Testis (tissue), 2 donors: ENCODE measurements at regions not wholly inside any gene's neighbourhood (a gene's known extent, or its start where the extent isn't known, plus 50 kb on each side); places are given as distances from the start of the nearest gene placed in this dataset.
A peak's percentile ranks its signal among the peaks of the same experiment; 100 is the strongest.
"Not testable (repeated sequence)": the region's sequence is repeated elsewhere in the genome, so short reads cannot be mapped to it uniquely, and the experiment has no call there.

Experiments
- DNase-seq: peaks from one replicate; pipeline ENCODE4 v3.0.0-alpha.2; 2019
- H3K27ac ChIP-seq, 2 donors: fragments of 200-600 bp; sonication (generic); one replicate each; pipeline ENCODE4 v1.5.1; 2019
- H3K27me3 ChIP-seq: fragments of 200-600 bp; sonication (generic); one replicate; pipeline ENCODE4 v1.5.1; 2019
- H3K36me3 ChIP-seq: fragments of 200-600 bp; sonication (generic); one replicate; pipeline ENCODE4 v1.5.1; 2017; ENCODE audit warnings: low read depth; ENCODE audit errors: missing control alignments
- H3K4me1 ChIP-seq: fragments of 200-600 bp; sonication (generic); one replicate; pipeline ENCODE4 v1.5.1; 2019
- H3K4me3 ChIP-seq, 2 donors: fragments of 200-600 bp; sonication (generic); one replicate each; pipeline ENCODE4 v1.5.1; 2017 to 2019
- H3K9me3 ChIP-seq: fragments of 200-600 bp; sonication (generic); one replicate; pipeline ENCODE4 v1.5.1; 2017
- CTCF ChIP-seq, 3 experiments: fragments of 450-650 bp in 2 of 3; fragments of 200-600 bp in 1 of 3; sonication (generic) in 1 of 3; IDR thresholded peaks; one replicate each; pipeline ENCODE4 v1.5.1; 2016 to 2019; ENCODE audit warnings: antibody characterized with exemption in 3 of 3, mild to moderate bottlenecking in 2 of 3, moderate library complexity in 1 of 3
- POLR2A ChIP-seq: fragments of 450-650 bp; IDR thresholded peaks from one replicate; pipeline ENCODE4 v1.6.1; 2017; ENCODE audit warnings: antibody characterized with exemption, mild to moderate bottlenecking, moderate library complexity
- WGBS, 2 donors: methylation state at CpG; one replicate each; pipeline ENCODE4 v1.1.5; 2018; 5-methylcytosine and 5-hydroxymethylcytosine counted together
- intact Hi-C: fragments of 100-400 bp; cut with DNase I; formaldehyde crosslinking; loops from one replicate; pipeline ENCODE4 v1.15.1; 2023; ENCODE audit warnings: low total_unique reads

- no peak overlapping the region for H3K4me3 ChIP-seq
- H3K27me3 ChIP-seq, result no peaks in the 10 kb centered on the region
- no peak overlapping the region for H3K27ac ChIP-seq
- H3K9me3 ChIP-seq, result no peaks in the 10 kb centered on the region
- H3K36me3 ChIP-seq, result no peaks in the 10 kb centered on the region
- intact Hi-C loops, result no loop called here
- no peaks in the 10 kb centered on the region for H3K4me1 ChIP-seq
- no peak for DNase-seq
- TF ChIP-seq CTCF (IDR thresholded peaks at IDR 0.05) (no peak), POLR2A (no peak)
- 80 to 87% methylated on average over 2 of the region's 2 CpGs for WGBS, 2 donors
Observed at GRCh38 chr6:85913001-85913400, 270.3 kb upstream of the SYNCRIP start.

GRCh38 chr6:85912582-85912981, 269.9 kb upstream of the SYNCRIP start:
- Histone ChIP-seq H3K4me3 (no peak overlapping the region), H3K4me1 (no peaks in the 10 kb centered on the region), H3K36me3 (no peaks in the 10 kb centered on the region), H3K27ac (no peak overlapping the region), H3K27me3 (no peaks in the 10 kb centered on the region), H3K9me3 (no peaks in the 10 kb centered on the region)
- WGBS, 2 donors, result 87 to 93% methylated on average over 3 of the region's 3 CpGs
- no peak for TF ChIP-seq POLR2A
- TF ChIP-seq CTCF (IDR thresholded peaks at IDR 0.05), result no peak
- intact Hi-C loops, result no loop called here
- DNase-seq, result no peak

GRCh38 chr6:85911067-85911466, 268.4 kb upstream of the SYNCRIP start:
- intact Hi-C loops, result no loop called here
- DNase-seq, result peak; percentile 14
- WGBS, 2 donors, result 62 to 70% methylated on average over 8 to 9 of the region's 9 CpGs

GRCh38 chr6:85908120-85908519, 265.4 kb upstream of the SYNCRIP start:
- H3K4me1 ChIP-seq, H3K9me3 ChIP-seq, H3K4me3 ChIP-seq, H3K36me3 ChIP-seq, DNase-seq, intact Hi-C loops, H3K27me3 ChIP-seq, H3K27ac ChIP-seq: not testable (repeated sequence)
- 92% methylated on average over 4 of the region's 4 CpGs; no CpG with 5 or more reads in 1 of the 2 donors for WGBS, 2 donors

More at GRCh38 chr6:85911067-85911466, 268.4 kb upstream of the SYNCRIP start:
- Histone ChIP-seq H3K27me3 (no peaks in the 10 kb centered on the region), H3K27ac (no peak overlapping the region), H3K4me3 (peak overlapping the region in 1 of 2 donors; percentile 34), H3K36me3 (no peaks in the 10 kb centered on the region), H3K9me3 (no peaks in the 10 kb centered on the region), H3K4me1 (no peaks in the 10 kb centered on the region)
- TF ChIP-seq POLR2A (no peak), CTCF (IDR thresholded peaks at IDR 0.05) (no peak)

GRCh38 chr6:85892346-85892745, 249.7 kb upstream of the SYNCRIP start:
- Histone ChIP-seq H3K4me1 (no peaks in the 10 kb centered on the region), H3K9me3 (no peaks in the 10 kb centered on the region), H3K4me3 (no peak overlapping the region), H3K36me3 (no peaks in the 10 kb centered on the region), H3K27ac (no peak overlapping the region), H3K27me3 (no peaks in the 10 kb centered on the region)
- 41 to 54% methylated on average over 2 to 3 of the region's 3 CpGs for WGBS, 2 donors
- intact Hi-C loops, result no loop called here
- DNase-seq, result no peak
- TF ChIP-seq CTCF (IDR thresholded peaks at IDR 0.05) (no peak), POLR2A (no peak)
